Posterior cingulate gyrus (tissue), 11 donors: ENCODE measurements at regions not wholly inside any gene's neighbourhood (a gene's known extent, or its start where the extent isn't known, plus 50 kb on each side); places are given as distances from the start of the nearest gene placed in this dataset.

Experiments
- DNase-seq, 10 donors: peaks; one replicate each; pipeline versions ENCODE4 v3.0.0 to v3.0.0-alpha.2; 2020 to 2021; ENCODE audit warnings: mixed read lengths in 3 of 10
- intact Hi-C: fragments of 100-400 bp; cut with DNase I; formaldehyde crosslinking; loops from one replicate; pipeline ENCODE4 v1.15.1; 2023

GRCh38 chr6:63521475-63522210 is 50.6 kb upstream of the LOC128125822 start:
- DNase-seq, result no peak
- intact Hi-C loops, result no loop called here
